GM21825 (cell line): ENCODE measurements at regions not wholly inside any gene's neighbourhood (a gene's known extent, or its start where the extent isn't known, plus 50 kb on each side); places are given as distances from the start of the nearest gene placed in this dataset.

Experiments
- ATAC-seq: cut with Tn5 transposase; IDR thresholded peaks from one replicate; pipeline ENCODE4 v1.9.1; 2021; ENCODE audit warnings: mild to moderate bottlenecking, moderate library complexity; ENCODE audit not compliant: unreplicated experiment

- no peak for ATAC-seq
Measured at GRCh38 chr2:47238638-47239037, 62.3 kb upstream of the CALM2 start.

DNA sequence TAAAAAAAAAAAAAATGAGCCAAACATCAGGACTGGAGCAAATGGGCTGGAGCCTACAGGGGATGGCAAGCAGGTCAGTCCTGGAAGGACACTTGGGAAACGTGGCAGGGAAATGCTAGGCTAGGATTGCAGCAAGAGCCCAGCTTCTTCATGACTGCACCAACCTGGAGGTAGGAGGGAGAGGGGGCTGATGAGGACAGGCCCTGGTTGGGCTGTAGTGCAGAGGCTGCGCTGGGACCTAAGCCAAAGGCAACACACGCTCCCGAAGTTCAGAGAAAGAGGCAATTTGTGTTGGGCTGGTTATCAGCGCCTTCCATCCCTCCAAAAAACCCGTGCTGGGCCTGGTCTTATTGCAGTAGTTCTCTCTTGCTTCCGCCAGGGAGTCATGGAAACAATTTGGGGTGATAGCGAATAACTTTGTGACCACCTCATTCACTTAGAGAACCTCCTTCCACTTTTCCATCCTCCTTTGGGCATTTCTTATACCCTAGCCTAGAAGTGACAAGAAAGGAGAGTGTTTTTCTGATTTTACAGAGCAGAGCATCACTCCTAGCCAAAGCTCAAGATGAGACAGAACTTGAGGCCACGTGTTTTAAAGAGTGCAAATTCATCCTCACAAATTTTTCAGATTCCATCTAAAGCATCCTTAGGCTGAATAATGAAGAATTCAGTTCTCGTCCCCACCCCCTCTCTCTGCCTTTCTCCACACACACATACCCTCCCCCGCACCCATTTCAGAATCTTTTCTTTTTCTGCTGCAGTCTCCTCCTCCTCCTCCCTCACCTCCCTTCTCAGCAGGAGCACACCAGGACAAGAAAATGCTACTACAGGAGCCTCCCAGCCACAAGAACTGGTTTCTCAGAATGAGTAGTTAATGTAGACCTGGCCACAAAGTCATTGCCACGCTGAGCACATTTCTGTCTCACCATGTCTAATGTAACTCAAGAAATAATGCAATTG lies 61.3 kb upstream of the CALM2 start:
- ATAC-seq: no peak

DNA sequence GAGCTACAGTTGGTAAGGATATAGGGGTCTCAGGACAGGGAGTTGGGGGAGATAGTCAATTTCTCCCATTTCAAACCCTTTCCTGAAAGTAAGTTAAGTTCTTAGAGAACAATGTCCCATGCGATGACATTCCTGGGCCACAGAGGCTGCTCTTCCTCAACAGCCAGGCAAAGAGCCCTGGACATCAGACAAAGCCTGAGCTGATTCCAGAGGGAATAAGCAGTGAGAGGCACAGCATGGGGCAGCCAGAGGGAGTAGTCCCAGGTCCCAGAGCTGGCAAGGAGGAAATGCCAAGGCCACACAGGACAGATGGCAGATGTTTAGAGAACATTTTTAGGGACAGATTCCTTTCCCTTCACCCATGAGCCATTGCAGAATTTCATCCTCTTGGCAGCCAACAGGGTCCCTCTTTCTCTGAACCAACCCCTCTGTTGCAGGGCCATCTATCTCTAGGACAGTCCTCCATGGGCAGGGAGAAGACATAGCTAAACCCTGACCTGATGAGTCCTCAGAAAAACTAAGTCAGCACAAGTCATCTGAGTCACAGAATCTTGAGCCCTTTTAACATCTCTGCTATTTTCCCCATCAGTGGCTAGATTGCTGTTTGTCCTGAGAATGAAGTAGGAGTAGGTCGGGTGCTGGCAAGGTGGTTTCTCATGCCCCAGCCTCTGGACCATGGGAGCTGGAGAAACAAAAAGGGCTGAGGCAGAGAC lies 60.3 kb upstream of the CALM2 start:
- no peak for ATAC-seq

DNA sequence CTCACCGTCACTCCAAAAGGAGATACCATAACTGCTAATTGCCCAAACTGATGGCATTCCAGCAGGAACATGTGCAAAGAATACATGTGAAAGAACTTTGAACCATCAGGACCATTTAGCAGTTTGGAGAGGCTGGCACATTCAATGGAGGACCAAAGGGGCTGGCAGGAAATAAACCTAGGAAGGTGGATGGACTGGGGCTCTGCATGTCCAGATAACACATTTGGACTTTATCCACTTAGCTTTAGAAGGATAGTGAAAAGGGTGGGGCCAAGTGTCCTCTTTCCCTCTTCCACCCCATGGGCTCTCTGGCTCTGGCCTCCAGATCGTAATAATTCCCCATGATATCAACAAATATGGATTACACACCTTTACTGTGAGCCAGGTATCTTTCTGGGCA lies 58.8 kb upstream of the CALM2 start:
- no peak for ATAC-seq

GRCh38 chr2:47234456-47234855 lies 58.1 kb upstream of the CALM2 start:
- ATAC-seq: no peak

GRCh38 chr2:47232738-47233415 lies 56.6 kb upstream of the CALM2 start:
- ATAC-seq: no peak

DNA sequence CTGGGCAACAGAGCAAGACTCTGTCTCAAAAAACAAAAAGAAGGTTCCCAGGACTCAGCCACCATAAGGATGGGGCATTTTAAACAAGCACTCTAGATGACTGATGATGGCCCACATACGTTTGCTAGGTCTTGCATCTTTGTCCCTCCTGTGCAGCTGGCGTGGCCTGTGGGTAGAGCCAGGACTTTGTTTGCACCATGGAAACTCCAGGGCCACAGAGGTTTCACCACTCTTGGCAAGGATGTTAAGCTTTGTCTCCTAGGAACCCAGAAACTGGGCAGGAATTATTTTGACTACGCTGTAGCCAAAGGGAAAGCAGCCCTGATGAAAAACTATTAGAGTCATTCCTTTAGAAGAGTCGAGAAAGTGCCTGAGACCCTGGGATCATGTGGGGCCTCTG lies 54.1 kb upstream of the CALM2 start:
- ATAC-seq: no peak

DNA sequence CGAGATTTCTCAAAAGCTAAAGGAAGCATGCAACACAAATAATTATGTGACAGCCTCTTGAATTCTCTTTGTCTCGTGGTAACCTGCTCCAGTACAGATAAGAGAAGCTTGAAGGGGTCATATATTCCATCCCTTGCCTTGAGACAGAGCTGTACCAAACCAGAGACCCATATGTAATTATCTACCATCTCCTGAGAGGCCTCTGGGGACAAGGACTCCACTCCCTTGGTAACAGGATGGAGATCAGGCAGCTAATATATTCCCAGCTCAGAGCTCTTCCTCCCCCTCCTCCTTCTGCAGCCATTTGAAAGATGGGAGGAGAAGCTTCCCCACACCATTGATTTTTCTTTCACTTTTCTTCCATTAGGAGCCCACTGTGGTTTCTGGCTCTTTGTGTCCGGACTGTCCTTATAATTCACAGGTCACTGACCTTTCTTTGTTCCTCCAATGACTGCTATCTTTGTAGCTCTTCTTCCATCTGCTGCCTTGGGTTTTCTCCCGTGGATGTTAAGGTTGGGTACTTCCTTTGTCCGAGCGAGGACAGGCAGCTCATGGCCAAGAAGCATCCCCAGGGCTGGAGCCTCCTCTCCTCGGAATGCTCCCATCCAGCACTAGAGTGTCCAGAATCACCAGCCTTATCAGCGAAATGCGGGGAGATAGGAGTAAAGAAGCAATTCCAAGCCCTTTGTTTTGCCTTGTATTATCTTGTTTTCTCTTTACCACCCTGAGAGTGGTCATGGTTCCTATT lies 51.4 kb upstream of the CALM2 start:
- ATAC-seq: no peak

- ATAC-seq: no peak
Measured at GRCh38 chr2:47226923-47227220, 50.6 kb upstream of the CALM2 start.

DNA sequence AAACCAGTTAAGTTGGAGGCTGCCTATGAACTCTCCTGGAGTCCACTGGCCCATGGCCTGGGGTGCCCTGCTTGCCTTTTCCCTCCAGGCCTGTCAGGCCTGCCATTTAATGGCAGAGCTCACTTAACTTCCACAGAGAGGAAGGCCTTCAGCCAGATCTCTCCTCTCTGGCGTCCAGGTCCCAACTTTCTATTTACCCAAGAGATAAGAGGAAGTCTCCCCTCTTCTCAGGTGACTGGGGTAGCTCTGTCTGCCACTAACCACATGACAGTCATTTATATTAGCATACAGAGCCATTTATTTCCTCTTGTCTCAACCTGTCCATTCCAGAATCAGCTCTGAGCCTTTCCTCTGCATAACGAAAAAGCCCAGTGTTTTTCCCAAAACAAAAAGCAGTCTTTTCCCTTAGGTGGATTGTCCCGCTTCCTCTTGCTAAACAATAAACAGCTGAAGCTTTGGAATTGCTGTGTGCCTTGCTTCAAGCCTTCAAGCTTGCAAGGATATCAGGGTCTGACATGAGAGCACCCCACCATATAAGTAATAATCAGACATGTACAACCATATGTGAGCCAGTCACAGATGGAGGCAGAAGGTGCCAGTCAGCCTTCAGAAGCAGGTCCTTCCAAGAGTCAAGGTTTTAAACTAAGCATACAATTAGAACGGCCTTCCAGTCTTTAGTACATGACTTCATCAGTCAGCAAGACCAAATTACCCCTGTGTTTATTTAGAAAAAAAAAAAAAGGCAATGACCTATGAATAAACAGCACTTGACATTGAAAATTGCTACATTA lies 50.0 kb upstream of the CALM2 start:
- no peak for ATAC-seq
